ENCODE measurements at regions not wholly inside any gene's neighbourhood (a gene's known extent, or its start where the extent isn't known, plus 50 kb on each side); places are given as distances from the start of the nearest gene placed in this dataset.
A peak's percentile ranks its signal among the peaks of the same experiment; 100 is the strongest.

DNA sequence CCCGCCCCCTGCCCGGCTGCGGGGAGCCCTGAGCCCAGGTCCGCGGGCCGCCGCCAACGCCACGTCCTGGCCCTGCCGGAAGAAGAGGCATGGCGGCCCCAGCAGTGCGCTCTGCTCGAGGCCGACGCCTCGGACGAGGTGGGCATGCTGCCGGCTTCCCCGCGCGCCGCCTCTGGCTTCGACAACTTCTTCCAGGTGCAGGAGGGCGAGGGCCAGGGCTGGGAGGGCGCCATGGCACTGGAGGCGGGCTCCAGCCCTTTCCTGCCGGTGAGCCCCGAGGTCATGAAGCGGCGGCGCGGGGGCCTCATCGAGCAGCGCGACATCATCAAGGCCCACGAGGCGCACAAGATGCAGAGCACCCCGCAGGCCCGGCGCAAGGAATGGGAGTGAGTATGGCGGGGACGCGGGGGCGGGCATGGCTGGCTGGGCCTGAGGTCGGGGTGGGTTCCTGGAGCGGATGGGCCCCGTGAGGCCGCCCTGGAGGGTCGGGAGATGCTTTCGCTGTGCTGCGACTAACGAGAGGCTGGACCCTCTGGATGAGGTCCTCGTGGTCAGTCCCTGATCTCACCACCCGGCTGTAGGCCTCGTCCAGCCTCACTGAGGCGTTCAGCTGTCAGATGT lies 70.0 kb upstream of the CACNA1E start:
- Mint-ChIP-seq H3K27me3 (ENCODE audit: low read depth) (peaks cover 3% of the 10 kb centered on the region), H3K9me3 (no peaks in the 10 kb centered on the region), H3K4me3 (no peak overlapping the region), H3K4me1 (no peaks in the 10 kb centered on the region), H3K27ac (ENCODE audit: unreplicated experiment) (no peak overlapping the region), H3K36me3 (ENCODE audit: low read depth) (no peaks in the 10 kb centered on the region)
- TF ChIP-seq, protein P1, sequence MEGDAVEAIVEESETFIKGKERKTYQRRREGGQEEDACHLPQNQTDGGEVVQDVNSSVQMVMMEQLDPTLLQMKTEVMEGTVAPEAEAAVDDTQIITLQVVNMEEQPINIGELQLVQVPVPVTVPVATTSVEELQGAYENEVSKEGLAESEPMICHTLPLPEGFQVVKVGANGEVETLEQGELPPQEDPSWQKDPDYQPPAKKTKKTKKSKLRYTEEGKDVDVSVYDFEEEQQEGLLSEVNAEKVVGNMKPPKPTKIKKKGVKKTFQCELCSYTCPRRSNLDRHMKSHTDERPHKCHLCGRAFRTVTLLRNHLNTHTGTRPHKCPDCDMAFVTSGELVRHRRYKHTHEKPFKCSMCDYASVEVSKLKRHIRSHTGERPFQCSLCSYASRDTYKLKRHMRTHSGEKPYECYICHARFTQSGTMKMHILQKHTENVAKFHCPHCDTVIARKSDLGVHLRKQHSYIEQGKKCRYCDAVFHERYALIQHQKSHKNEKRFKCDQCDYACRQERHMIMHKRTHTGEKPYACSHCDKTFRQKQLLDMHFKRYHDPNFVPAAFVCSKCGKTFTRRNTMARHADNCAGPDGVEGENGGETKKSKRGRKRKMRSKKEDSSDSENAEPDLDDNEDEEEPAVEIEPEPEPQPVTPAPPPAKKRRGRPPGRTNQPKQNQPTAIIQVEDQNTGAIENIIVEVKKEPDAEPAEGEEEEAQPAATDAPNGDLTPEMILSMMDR (conservative IDR thresholded peaks at IDR 0.05): no peak
- DNase-seq (ENCODE audit: low read depth, low spot score): no peak

DNA sequence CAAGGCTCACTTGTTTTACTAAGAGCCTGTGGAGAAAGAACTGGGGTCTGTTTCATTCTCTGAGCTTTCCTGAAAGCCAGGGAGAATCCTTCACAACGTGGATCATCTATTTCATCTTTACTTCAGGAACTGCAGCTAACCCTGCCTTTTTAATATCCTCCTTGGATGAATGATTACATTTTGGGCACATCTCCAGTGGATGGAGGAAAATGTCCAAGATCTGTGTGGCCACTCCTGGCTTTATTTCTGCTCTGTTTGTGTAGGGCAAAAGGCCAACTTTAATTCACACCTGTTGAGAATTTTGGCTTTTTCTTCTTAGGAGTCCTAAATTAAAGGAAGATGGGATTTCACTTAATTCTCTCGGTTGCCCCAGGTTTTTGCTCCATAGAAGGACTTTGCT lies 69.5 kb upstream of the CACNA1E start:
- H3K27me3 Mint-ChIP-seq (ENCODE audit: low read depth): no peaks in the 10 kb centered on the region
- no peaks in the 10 kb centered on the region for H3K4me1 Mint-ChIP-seq
- H3K9me3 Mint-ChIP-seq: no peaks in the 10 kb centered on the region
- H3K36me3 Mint-ChIP-seq (ENCODE audit: low read depth): no peaks in the 10 kb centered on the region
- no peak overlapping the region for H3K4me3 Mint-ChIP-seq
- TF ChIP-seq, protein P1 (conservative IDR thresholded peaks at IDR 0.05): no peak
- no peak for DNase-seq (ENCODE audit: low read depth, low spot score)
- no peak overlapping the region for H3K27ac Mint-ChIP-seq (ENCODE audit: unreplicated experiment)

DNA sequence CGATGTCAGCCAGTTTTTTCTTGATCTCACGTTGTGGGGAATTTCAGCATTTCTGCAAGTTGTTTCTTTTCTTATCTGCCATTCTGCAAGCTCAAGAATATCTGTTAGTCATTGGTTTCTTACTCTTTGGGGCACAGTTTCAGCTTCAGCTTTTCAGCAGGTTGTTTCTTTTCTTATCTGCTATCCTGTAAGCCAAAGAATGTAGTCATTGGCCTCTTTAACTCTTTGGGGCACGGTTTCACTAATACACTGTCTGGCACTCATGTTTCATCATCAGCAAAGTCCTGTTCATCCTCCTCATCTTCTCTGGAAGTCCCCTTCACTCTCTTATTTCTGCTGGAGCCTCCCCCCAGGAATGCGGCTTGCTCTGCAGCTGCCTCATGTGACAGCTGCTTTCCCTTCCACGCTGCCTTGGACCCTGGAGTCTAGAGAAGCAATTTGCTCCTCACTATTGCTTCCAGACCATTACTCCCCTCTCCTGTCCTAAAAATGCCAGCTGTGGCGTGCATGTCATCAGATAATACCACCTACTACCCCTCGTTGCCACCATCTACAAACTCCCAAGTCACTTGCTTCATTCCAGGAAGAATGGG lies 67.0 kb upstream of the CACNA1E start:
- H3K27me3 Mint-ChIP-seq (ENCODE audit: low read depth): no peaks in the 10 kb centered on the region

DNA sequence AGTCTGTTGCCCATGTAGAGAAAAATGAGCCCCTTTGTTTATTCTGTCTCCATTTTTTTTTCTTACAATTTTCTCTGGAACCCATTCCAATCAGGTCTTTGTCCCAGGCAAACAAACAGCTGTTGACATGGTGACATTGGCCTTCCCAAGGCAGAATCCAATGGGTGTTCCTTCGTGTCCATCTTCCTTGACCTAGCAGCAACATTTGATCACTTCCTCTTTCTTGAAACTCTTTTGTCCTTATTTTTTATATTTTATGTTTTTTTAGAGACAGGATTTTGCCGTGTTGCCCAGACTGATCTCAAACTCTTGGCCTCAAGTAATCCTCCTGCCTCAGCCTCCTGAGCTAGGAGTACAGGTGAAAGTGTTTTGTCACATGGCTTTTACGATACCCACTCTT lies 65.4 kb upstream of the CACNA1E start:
- DNase-seq (ENCODE audit: low read depth, low spot score): no peak
- no peaks in the 10 kb centered on the region for H3K9me3 Mint-ChIP-seq
- H3K4me3 Mint-ChIP-seq: no peak overlapping the region
- H3K27ac Mint-ChIP-seq (ENCODE audit: unreplicated experiment): no peak overlapping the region
- TF ChIP-seq, protein P1 (conservative IDR thresholded peaks at IDR 0.05): no peak
- no peaks in the 10 kb centered on the region for H3K4me1 Mint-ChIP-seq
- peaks cover 6% of the 10 kb centered on the region for H3K27me3 Mint-ChIP-seq (ENCODE audit: low read depth)
- H3K36me3 Mint-ChIP-seq (ENCODE audit: low read depth): no peaks in the 10 kb centered on the region

More for the DNA sequence above, 67.0 kb upstream of the CACNA1E start:
- Mint-ChIP-seq H3K27ac (ENCODE audit: unreplicated experiment) (no peak overlapping the region), H3K36me3 (ENCODE audit: low read depth) (no peaks in the 10 kb centered on the region), H3K4me1 (no peaks in the 10 kb centered on the region), H3K9me3 (no peaks in the 10 kb centered on the region), H3K4me3 (no peak overlapping the region)
- DNase-seq (ENCODE audit: low read depth, low spot score): no peak
- TF ChIP-seq, protein P1 (conservative IDR thresholded peaks at IDR 0.05): no peak

DNA sequence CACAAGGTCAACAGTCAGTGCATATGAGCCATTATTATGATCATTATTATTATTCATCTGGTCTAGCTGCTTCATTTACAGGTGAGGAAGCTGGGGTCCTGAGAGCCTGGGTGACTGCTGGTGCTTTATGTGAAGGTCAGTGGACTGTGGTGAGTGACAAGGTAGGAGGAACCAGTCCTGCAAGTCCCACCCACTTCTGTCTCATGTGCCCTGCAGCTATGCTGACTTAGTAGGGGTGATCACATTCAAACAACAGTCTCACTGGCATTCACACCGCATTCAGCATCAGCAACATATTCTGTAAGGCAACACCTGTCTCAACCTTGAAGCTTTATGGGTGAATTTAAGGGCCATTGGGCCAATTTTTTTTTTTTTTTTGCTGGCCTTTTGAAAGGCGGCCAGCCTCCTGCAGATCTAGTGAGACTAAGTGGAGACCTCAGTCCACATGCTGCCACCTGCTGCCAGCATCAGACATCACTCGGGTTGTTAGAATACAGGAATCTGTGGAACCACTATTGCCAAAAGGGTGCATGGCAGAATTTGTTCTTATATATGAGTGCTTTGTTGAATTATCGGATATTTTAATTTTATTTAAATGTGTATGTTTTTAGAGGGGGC lies 59.9 kb upstream of the CACNA1E start:
- TF ChIP-seq, protein P1 (conservative IDR thresholded peaks at IDR 0.05): peak; percentile 62
- H3K9me3 Mint-ChIP-seq: no peaks in the 10 kb centered on the region
- no peak overlapping the region for H3K27ac Mint-ChIP-seq (ENCODE audit: unreplicated experiment)
- peaks cover 11% of the 10 kb centered on the region for H3K4me1 Mint-ChIP-seq
- no peak overlapping the region for H3K4me3 Mint-ChIP-seq
- no peaks in the 10 kb centered on the region for H3K36me3 Mint-ChIP-seq (ENCODE audit: low read depth)
- DNase-seq (ENCODE audit: low read depth, low spot score): peak; percentile 37
- H3K27me3 Mint-ChIP-seq (ENCODE audit: low read depth): peaks cover 25% of the 10 kb centered on the region
